ENCODE measurements at regions not wholly inside any gene's neighbourhood (a gene's known extent, or its start where the extent isn't known, plus 50 kb on each side); places are given as distances from the start of the nearest gene placed in this dataset.

DNA sequence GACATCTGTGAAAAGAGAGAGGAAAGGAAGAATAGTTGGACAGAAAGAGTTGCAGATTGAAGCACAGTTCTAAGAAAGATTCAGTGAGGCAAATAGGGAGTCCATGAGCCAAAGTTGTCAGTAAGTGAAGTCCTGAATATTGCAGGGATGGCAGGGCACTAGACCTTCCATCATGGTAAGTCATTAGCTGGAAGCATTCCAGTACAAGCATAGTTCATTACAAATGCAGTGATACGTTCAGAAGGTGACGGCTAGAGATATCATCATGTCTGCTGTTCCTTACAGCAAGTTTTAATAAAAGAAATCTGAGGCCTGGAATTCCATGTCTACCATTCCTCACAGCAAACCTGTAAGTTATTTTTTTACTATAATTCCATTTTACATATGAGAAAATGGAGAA, 720.1 kb downstream of the GBE1 start:
- no peak for DNase-seq

GRCh38 chr3:81040107-81040506, 721.3 kb downstream of the GBE1 start:
- DNase-seq: no peak

DNA sequence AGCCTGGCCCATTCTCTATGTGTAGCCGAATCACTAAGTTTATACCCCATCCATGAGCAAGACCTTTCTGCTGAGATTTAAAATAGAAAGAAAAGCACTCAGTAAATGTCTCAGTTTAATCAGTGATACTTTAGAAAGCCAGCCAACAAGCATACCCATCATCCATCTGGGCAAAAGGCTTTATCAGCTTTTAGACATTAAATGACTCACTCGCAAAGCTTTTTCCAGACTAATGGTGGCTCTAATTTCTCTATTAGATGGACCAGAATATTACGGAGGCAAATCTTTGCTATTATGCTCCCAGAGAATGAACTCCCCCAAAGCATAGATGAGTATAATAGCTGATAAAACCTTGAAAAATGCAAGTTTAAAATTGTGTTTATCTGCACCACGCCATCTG, 727.8 kb downstream of the GBE1 start:
- DNase-seq: no peak

- no peak for DNase-seq
Observed at GRCh38 chr3:81033185-81033584, 728.3 kb downstream of the GBE1 start.

DNA sequence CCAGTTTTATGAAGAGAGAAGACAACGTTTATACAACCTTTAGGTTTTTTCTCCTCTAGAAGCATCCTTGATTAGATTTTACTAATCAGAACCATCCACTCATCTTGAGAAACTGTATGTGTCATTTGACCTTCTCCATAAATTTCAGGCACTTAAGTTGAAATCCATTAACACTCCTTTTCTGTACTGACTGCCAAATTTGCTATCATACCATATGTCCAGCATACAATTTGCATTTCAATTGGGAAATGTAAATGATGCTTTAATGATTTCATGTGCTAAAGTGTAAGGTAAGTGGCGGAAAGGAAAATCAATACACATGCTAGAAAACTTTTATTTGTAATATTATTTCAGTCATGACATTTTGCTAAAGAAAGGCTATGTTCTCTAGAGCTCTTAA, 731.6 kb downstream of the GBE1 start:
- DNase-seq: no peak

DNA sequence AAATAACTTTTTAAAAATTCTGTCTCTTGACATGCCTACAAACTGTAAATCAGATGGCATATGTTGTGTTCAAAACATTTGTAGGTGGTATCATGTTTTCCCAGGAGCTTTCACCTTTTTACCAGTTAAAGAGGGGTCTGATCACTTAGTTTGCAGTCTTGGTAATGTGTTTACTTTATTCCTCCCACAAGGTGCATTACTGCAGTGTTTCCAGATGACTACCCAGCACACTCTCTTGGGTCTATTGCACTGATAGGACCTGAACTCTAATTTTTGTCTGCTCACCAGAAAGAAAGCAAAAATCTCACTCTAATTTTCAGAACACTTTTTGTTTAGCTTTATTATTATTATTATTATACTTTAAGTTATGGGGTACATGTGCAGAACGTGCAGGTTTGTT, 734.1 kb downstream of the GBE1 start:
- no peak for DNase-seq

DNA sequence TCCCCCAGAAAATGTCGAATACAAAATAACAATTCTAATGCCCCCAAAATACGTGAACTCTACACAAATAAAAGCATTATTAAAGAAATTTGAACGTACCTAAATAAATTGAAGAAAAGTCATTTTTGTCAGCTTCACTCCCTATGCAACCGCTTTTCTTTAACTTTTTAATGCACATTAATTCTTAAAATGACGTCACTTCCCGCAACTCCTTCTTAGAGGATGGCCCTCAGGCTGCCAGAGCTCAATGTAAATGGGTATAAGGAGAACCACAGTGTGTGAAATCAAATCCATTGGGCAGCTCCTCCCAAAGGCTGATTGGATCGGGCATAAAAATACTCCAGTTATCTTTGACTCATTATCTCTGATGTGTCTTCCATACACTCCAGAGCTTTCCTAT, 736.9 kb downstream of the GBE1 start:
- DNase-seq: no peak

DNA sequence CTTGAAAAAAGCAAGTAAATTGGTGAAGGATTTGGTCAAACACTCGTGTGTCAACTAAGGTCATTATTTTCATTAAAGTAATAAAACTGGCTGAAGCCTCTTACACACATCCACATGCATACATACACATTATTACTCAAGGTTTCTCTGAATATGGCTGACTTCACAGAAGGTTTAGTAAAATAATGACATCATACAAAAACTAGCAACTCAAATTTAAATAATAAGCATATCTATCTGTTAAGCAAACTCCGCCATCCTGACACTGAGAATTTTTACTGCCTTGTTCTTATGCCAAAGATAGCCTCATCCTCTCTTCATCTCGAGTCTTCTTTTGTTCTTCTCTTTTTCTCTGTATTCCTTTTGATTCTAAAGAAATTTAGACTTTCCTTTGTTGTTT, 739.1 kb downstream of the GBE1 start:
- no peak for DNase-seq

DNA sequence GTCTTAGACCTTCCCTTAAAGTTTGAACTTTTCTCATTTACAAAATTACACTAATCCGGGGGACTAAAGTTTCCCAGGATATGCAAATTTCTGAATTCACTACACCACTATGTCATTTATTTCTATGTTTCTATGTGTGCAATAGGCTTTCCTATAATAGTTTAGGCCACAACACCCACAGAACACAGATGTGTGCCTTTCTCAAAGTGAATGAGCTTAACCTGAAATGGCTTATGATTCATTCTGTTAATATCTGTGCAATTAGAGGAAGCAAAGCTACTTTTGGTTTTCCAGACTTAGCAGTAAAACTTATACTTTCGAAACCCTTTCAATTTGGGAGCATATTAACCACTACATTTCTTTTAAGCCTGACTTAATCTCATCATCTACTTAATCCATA, 748.1 kb downstream of the GBE1 start:
- DNase-seq: no peak

GRCh38 chr3:81005992-81006391, 755.5 kb downstream of the GBE1 start:
- DNase-seq: no peak

GRCh38 chr3:81003817-81004216, 757.6 kb downstream of the GBE1 start:
- DNase-seq: no peak

DNA sequence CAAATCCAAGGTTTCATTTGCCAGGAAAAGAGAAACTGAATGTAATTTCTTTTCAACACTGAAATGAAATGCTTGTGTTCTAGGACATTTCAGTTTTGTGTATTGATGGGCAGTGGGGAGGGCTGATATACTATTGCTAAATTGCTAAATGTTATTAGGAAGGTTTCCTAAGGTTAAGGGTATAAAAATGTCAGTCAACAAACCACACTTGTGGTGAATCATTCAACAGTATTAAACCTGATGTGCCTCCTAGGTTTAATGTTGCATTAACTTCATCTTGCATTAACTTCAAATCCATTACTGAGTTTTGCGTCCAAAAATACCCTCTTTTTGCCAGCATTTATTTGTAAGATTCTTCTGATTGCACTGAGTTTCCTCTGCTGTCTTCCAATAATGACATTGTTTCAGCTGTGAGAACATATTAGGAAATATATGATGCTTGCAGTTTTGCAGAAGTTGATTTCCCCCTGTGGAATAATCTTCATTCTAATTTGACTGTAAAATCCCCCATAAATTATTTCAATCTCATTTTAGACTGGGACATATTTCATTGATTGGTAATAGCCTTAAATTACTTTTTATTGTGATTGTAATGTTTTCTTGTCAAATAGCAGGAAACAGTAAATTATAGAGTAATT, 758.3 kb downstream of the GBE1 start:
- no peak for DNase-seq

- no peak for DNase-seq
Observed at GRCh38 chr3:80999481-80999880, 762.0 kb downstream of the GBE1 start.

DNA sequence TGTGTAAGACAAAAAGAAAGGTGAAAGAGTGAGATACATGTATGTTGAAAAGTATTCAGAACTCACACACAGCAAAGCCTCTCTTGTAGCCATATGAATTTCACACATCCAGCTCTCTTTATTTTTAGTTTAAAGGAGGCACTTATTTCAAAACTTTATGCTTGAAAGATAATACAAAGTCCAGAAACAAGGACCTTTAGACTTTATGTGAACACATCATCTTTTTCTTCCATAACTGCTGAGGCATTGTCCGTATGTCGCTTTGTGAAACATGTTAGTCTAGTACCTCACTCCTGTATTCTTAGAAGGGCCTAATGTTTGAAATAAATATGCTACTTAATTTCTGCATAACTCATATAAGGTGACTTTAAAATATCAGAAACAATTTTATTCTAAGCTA, 763.4 kb downstream of the GBE1 start:
- DNase-seq: no peak

DNA sequence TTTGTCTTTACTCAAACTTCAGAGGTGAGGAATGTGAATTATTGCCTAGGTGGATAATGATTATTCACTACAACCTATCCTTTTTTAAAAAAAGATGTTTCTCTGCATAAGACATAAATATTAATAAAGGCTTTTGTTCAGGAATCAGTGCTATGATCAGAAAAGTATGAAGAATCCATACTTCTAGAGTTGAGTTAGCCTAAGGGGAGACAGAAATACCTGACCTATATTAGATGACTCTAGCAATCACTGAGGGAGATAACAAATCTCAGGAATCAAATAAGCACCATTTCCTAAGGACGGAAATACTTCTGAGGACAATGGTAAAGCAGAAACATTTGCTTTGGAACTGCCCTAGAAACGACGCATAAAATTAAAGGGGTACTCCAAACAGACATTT, 763.8 kb downstream of the GBE1 start:
- no peak for DNase-seq

GRCh38 chr3:80994767-80995166, 766.7 kb downstream of the GBE1 start:
- no peak for DNase-seq

DNA sequence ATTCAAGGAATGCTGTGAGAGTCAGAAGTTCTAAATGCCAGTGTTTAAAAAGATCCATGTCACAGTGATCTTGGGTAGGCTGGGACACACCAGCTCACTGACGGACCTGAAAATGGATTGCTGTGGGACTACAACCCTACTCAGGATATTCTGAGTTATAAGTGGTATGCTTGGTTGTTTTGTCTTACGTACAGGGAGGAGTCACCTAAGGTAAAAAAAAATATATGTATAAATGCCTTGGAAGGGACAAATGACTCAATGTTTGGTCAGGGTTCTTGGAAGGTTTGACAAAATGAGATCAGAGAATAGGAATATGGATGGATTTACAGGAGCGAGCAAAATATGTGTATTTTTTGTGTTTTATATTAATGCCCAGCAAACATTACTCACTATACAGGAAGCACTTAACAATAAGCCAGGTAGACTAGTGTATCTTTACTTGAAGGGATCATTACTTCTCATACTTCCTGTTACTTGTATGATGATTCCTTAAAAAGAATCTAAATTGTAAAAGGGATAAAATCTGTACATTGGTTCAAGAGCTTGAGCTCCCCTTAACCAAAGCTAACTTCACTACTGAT, 767.3 kb downstream of the GBE1 start:
- no peak for DNase-seq

DNA sequence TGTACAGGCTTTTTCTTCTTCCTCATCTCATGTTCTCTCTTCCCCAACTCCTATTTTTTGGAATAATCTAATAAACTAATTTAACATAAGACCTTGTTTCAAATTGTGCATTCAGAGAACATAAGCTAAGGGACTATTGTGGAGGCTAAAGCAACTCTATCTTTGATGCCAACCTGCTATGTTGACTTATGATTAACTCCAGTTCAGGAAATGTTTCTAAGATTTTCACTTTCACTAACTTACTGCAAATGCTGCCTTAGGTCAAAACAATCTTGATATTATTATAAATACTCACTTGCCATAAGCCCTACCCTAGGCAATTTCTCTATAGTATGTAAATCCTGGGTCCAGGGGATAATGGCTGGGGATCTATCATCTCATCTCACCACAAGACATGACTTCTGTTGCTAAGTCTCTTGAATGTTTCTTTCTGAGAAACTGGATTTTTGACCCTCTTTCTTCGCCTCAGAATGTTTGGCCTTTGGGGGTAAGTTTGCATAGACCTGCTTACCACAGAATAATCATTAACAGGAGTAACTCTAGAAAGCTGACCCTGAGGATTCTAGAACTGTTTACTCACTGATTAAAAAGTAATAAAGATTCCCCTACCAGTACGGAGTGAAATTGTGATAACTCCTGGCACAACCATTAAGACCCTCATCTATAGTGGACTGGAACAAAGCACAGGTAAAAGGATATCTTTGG, 768.1 kb downstream of the GBE1 start:
- DNase-seq: no peak

GRCh38 chr3:80983753-80984152, 777.7 kb downstream of the GBE1 start:
- DNase-seq: no peak

GRCh38 chr3:80978216-80978969, 783.1 kb downstream of the GBE1 start:
- no peak for DNase-seq

DNA sequence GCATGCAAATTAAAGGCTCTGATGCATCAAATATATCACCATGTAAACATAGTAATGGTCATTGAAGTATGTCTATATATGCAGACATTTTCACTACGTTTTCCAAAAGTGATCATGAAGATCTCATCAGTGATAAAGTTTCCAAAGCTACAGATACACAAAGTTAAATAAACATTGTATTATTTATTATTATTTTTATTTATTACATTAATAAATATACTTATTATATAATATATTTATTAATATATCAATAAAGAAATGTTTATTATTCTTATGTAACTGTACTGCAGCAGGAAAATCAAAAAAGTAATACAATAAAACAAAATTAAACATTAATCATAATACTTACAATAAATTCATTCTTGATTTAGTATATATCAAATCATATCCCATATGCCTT, 791.2 kb downstream of the GBE1 start:
- DNase-seq: no peak

- no peak for DNase-seq
Observed at GRCh38 chr3:80929576-80929975, 831.9 kb downstream of the GBE1 start.

- no peak for DNase-seq
Observed at GRCh38 chr3:80914854-80915253, 846.6 kb downstream of the GBE1 start.

- DNase-seq: no peak
Observed at GRCh38 chr3:80898211-80898610, 863.2 kb downstream of the GBE1 start.
